ENCODE measurements at regions not wholly inside any gene's neighbourhood (a gene's known extent, or its start where the extent isn't known, plus 50 kb on each side); places are given as distances from the start of the nearest gene placed in this dataset.

GRCh38 chr2:120602251-120602650, 133.4 kb upstream of the GLI2 start:
- no peak for DNase-seq (ENCODE audit: low read depth, low spot score)

GRCh38 chr2:120604767-120605166, 130.9 kb upstream of the GLI2 start:
- no peak for DNase-seq (ENCODE audit: low read depth, low spot score)

DNA sequence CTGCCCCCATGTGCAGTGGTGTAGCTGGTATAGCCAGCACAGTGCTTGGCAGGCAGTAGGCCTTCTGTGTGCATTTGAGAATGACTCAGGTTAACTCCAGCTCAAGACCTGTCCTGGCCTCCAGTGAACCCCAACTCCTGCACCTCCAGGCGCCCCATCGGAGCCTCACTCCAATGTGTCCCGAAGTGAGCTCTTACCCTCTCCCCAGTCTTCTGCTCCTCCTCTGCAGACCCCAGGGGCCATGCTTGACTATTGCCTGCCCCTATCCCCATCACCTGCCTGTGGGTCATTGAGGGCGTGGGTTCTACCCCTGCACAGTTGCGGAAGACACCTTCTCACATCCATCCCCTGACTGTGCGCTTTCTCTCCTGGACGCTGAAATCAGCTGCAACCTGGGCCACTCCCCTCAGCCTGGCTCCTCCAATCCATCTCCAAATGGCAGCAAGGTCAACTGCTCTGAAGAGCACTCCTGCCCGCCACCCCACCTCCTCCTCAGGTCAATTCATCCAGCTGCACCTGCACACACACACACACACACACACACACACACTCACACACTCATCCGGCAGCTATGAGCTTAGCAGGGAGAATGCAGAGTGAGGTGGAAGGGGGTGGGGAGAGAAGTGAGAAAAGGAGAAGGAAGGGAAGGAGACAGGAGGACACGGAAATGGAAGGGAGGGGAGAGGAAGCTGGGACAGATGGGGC, 130.3 kb upstream of the GLI2 start:
- DNase-seq (ENCODE audit: low read depth, low spot score), result no peak

GRCh38 chr2:120606280-120606679, 129.4 kb upstream of the GLI2 start:
- DNase-seq (ENCODE audit: low read depth, low spot score), result no peak

- no peak for DNase-seq (ENCODE audit: low read depth, low spot score)
Observed at GRCh38 chr2:120606931-120607330, 128.7 kb upstream of the GLI2 start.

GRCh38 chr2:120607506-120607905, 128.2 kb upstream of the GLI2 start:
- DNase-seq (ENCODE audit: low read depth, low spot score), result no peak

DNA sequence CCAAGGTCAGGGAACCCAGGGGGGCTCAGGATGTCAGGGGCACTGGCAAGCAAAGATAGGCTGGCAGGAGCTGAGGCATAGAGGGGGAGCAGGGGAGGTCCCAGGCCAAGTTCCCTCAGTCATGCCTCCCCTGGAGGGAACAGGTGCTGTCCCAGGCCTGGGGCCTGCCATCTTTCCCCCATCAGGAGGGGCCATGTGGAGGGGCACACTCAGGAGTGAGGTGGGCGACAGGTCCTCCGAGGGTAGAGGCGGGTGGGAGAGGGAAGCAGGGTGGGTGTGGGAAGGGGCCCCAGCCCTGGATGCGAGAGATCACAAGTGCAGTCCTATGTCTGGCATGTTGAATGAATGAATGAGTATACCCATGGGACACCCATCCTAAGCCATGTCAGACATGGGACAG, 127.7 kb upstream of the GLI2 start:
- no peak for DNase-seq (ENCODE audit: low read depth, low spot score)

DNA sequence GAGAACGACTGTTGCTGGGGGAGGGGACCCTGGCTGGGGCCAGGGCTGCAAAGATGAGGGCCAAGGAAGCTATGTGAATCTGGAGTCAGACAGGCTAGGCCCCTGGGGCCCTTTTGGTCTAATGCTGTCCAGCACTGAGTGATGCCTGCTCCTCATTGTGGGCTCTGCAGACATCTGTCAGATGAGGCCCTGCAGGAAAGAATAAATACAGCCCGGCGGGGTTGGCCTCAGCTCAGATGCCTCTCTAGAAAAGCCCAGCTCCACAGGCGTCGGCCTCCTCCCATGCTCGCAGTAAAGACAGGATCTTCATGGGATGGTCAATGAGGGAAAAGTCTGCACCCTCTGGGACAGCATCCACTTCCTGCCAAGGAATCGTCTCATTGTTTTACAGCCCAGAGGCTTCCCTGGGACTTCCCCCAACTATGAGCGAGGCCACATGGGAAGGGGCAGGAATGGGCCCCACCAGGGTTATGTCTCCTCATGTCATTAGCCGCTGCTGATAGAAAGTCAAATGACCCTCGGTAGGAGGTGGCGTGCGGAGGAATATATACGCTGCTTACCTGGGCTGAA, 125.8 kb upstream of the GLI2 start:
- DNase-seq (ENCODE audit: low read depth, low spot score), result no peak

GRCh38 chr2:120611016-120611415, 124.7 kb upstream of the GLI2 start:
- DNase-seq (ENCODE audit: low read depth, low spot score), result no peak

- no peak for DNase-seq (ENCODE audit: low read depth, low spot score)
Observed at GRCh38 chr2:120611961-120612360, 123.7 kb upstream of the GLI2 start.

- no peak for DNase-seq (ENCODE audit: low read depth, low spot score)
Observed at GRCh38 chr2:120612471-120612870, 123.2 kb upstream of the GLI2 start.

DNA sequence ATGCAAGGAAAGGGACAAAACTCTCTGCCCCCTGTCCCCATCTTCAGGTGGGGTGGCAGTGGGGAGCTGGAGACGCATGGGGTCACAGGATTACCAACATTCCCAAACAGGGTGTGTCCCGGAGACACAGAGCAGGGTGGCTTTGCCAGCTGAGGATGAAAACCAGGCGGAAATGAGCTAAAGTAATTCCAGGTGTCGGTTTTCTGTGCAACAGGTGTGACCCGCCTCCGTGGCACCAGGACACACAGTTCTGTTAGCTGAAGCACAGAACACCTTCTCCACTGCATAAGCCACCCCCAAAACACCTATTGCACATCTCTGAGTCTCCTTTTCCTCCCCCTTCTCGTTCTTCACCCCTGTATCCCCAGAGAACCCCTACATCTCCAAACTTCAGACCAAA, 122.7 kb upstream of the GLI2 start:
- no peak for DNase-seq (ENCODE audit: low read depth, low spot score)

GRCh38 chr2:120613742-120614571, 121.7 kb upstream of the GLI2 start:
- DNase-seq (ENCODE audit: low read depth, low spot score), result no peak

- no peak for DNase-seq (ENCODE audit: low read depth, low spot score)
Observed at GRCh38 chr2:120614901-120615300, 120.8 kb upstream of the GLI2 start.

DNA sequence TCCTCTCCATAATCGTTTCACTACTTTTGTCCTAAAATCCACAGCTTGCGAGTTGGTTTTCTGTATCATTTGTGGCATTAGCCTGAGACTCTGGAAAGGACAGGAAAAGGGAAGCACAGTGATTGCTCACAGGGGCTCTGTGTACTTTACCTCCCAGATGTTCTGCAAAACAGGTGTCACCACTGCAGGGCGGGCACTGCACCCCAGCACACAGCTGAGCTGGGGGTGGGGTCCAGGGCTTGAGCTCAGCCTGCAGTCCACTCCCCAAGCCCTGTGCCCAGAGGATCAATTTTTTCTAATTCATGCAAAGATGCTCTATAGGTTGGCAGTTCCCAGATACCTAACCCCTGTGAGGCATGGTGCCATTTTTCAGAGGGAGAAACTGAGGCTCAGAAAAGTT, 119.4 kb upstream of the GLI2 start:
- no peak for DNase-seq (ENCODE audit: low read depth, low spot score)

DNA sequence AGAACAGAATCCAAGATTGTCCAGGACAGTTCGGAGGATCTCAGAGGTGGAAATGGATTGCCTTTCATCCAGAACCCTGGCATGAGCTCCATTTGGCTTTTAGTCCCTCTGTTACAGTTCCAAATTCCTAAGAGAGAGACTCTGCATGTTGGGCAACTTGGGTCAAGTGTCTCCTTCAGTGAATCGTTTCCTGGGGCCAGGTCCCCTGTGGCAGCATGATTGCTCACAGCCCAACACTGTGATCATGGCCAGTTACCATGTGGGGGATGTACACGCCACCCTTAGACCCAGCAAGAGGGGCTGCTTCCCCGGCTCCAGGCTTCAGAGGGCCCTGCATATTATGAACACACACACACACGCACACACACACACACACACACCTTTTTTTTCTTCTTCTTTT, 118.6 kb upstream of the GLI2 start:
- DNase-seq (ENCODE audit: low read depth, low spot score), result no peak

GRCh38 chr2:120618830-120619229, 116.8 kb upstream of the GLI2 start:
- DNase-seq (ENCODE audit: low read depth, low spot score), result no peak

- DNase-seq (ENCODE audit: low read depth, low spot score), result no peak
Observed at GRCh38 chr2:120619579-120619978, 116.1 kb upstream of the GLI2 start.

DNA sequence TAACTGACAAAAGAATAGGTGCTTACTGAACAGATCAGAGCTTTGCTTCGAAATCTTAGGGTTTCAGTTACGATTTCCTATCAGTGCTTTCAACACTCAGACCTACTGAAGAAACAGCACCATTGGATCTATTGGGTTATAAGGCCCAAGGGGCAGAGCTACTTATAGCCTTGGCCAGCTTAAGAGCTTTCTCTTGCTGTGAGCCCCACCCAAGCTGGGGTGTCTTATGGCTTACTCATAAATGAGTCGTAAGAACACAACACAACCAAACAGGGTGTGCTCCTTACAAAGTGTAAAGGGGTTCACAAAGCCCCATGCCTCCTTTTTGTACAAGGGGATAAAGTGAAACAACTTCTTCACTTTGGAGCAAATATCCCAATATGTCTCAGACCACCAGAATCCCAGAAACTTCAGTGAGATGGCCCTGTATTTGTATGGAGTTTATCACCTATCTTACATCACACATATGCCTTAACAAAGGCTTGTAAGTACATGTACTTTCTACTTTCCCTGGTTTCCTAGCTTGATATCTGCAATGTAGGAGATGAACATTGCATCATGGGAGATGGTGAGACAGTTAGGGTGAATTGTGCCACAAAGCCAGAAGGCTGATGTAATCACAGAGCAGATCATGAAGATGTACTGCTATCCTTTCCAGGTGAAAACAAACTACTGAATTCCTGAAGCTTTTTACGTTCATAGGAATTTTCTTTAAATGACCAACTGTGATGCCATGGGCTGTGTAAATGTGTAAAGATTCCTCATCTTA, 115.5 kb upstream of the GLI2 start:
- DNase-seq (ENCODE audit: low read depth, low spot score), result no peak

- no peak for DNase-seq (ENCODE audit: low read depth, low spot score)
Observed at GRCh38 chr2:120622159-120622869, 113.4 kb upstream of the GLI2 start.

All from pulmonary artery endothelial cell (primary cell).